WTC11 (cell line): ENCODE measurements at regions not wholly inside any gene's neighbourhood (a gene's known extent, or its start where the extent isn't known, plus 50 kb on each side); places are given as distances from the start of the nearest gene placed in this dataset.
"Not testable (repeated sequence)": the region's sequence is repeated elsewhere in the genome, so short reads cannot be mapped to it uniquely, and the experiment has no call there.

ENCODE experiments used
- CBFB ChIP-seq: sonication (generic); formaldehyde crosslinking; IDR thresholded peaks from 2 replicates; pipeline ENCODE4 v1.8.1; 2022; ENCODE audit warnings: mild to moderate bottlenecking, low read depth, missing genetic modification reagents
- ETV6 ChIP-seq: sonication (generic); formaldehyde crosslinking; IDR thresholded peaks from 2 replicates; pipeline ENCODE4 v1.8.1; 2022; ENCODE audit warnings: mild to moderate bottlenecking, missing genetic modification reagents
- NR3C1 ChIP-seq: sonication (generic); formaldehyde crosslinking; conservative IDR thresholded peaks from 2 replicates; pipeline ENCODE4 v1.8.1; 2023; ENCODE audit warnings: low read depth, mild to moderate bottlenecking, missing genetic modification reagents
- TF ChIP-seq, protein P1 (sequence below): fragments of 200-600 bp; IDR thresholded peaks from 2 replicates; pipeline ENCODE4 v1.8.0; 2022; ENCODE audit warnings: antibody characterized with exemption
- TF ChIP-seq, protein P2 (sequence below): sonication (generic); formaldehyde crosslinking; IDR thresholded peaks from 2 replicates; pipeline ENCODE4 v1.8.0; 2022; ENCODE audit warnings: missing genetic modification reagents

DNA sequence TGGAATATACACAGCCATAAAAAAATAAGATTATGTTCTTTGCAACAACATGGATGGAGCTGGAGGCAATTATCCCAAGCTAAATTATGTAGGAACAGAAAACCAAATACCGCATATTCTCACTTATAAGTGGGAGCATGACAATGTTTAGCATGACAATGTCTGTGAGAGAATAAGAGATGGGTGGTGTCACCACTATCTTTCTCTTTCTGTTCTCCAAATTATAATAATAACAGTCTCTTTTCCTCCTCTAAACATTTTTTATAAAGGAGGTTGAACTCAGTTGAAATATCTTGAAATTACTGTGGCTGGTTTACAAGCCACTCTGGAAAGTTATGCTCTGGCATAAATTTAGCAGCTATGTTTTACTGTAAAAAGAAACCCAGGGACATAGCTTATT is 108.4 kb upstream of the NBPF19 start:
- TF ChIP-seq CBFB (CRISPR knock-in tag); NR3C1; ETV6: not testable (repeated sequence)
- TF ChIP-seq, protein P1, sequence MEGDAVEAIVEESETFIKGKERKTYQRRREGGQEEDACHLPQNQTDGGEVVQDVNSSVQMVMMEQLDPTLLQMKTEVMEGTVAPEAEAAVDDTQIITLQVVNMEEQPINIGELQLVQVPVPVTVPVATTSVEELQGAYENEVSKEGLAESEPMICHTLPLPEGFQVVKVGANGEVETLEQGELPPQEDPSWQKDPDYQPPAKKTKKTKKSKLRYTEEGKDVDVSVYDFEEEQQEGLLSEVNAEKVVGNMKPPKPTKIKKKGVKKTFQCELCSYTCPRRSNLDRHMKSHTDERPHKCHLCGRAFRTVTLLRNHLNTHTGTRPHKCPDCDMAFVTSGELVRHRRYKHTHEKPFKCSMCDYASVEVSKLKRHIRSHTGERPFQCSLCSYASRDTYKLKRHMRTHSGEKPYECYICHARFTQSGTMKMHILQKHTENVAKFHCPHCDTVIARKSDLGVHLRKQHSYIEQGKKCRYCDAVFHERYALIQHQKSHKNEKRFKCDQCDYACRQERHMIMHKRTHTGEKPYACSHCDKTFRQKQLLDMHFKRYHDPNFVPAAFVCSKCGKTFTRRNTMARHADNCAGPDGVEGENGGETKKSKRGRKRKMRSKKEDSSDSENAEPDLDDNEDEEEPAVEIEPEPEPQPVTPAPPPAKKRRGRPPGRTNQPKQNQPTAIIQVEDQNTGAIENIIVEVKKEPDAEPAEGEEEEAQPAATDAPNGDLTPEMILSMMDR = not testable (repeated sequence)
- TF ChIP-seq, protein P2, sequence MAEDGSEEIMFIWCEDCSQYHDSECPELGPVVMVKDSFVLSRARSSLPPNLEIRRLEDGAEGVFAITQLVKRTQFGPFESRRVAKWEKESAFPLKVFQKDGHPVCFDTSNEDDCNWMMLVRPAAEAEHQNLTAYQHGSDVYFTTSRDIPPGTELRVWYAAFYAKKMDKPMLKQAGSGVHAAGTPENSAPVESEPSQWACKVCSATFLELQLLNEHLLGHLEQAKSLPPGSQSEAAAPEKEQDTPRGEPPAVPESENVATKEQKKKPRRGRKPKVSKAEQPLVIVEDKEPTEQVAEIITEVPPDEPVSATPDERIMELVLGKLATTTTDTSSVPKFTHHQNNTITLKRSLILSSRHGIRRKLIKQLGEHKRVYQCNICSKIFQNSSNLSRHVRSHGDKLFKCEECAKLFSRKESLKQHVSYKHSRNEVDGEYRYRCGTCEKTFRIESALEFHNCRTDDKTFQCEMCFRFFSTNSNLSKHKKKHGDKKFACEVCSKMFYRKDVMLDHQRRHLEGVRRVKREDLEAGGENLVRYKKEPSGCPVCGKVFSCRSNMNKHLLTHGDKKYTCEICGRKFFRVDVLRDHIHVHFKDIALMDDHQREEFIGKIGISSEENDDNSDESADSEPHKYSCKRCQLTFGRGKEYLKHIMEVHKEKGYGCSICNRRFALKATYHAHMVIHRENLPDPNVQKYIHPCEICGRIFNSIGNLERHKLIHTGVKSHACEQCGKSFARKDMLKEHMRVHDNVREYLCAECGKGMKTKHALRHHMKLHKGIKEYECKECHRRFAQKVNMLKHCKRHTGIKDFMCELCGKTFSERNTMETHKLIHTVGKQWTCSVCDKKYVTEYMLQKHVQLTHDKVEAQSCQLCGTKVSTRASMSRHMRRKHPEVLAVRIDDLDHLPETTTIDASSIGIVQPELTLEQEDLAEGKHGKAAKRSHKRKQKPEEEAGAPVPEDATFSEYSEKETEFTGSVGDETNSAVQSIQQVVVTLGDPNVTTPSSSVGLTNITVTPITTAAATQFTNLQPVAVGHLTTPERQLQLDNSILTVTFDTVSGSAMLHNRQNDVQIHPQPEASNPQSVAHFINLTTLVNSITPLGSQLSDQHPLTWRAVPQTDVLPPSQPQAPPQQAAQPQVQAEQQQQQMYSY (CRISPR knock-in tag) = not testable (repeated sequence)
